ENCODE measurements at regions not wholly inside any gene's neighbourhood (a gene's known extent, or its start where the extent isn't known, plus 50 kb on each side); places are given as distances from the start of the nearest gene placed in this dataset.

DNA sequence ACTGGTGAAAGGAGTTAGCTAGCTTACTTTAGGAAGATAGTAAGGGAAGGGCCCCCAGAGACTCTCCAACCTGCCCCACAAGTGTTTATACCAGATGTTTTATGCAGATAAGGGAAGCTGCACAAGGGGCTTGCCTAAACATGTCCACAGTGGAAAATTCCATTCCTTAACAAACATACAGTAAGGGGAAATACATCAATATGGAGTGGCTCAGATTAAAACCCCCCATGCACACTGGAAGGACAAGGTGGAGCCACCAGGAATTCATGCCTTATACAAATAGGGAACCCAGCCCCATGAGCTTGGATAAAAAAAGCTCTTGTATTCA is 106.3 kb upstream of the GPBP1 start:
- Histone ChIP-seq H3K4me2 (ENCODE audit: low read length) (no peak overlapping the region), H3K9me3 (ENCODE audit: low read length) (no peaks in the 10 kb centered on the region), H3K4me1 (ENCODE audit: insufficient read depth, low read length) (no peaks in the 10 kb centered on the region), H2AFZ (ENCODE audit: low read length) (no peak overlapping the region), H3K36me3 (ENCODE audit: low read depth, low read length) (no peaks in the 10 kb centered on the region), H3K27me3 (ENCODE audit: low read length) (no peaks in the 10 kb centered on the region), H3F3A (ENCODE audit: low read length, unreplicated experiment) (no peaks in the 10 kb centered on the region), H4K20me1 (ENCODE audit: low read length) (no peaks in the 10 kb centered on the region), H3K4me3 (ENCODE audit: low read length) (no peak overlapping the region), H3K9me2 (replicated peaks; ENCODE audit: low read length) (no peaks in the 10 kb centered on the region), H3K9ac (ENCODE audit: low read length) (no peak overlapping the region), H3K27ac (ENCODE audit: low read length) (no peak overlapping the region), H3K79me2 (ENCODE audit: low read length) (no peaks in the 10 kb centered on the region)
- ChIA-PET CTCF (no interaction called here), POLR2A (ENCODE audit: unreplicated experiment) (no interaction called here)
- no peak for ATAC-seq
- no peak for DNase-seq
- intact Hi-C loops (cut with micrococcal nuclease) = no loop called here
- BruUV-seq (replicated peaks) = no TSS peak
- TF ChIP-seq CTCF (conservative IDR thresholded peaks at IDR 0.05; ENCODE audit: low read depth, low read length) (no peak), EZH2 (IDR thresholded peaks at IDR 0.05; ENCODE audit: low read length, unreplicated experiment) (no peak), EZH2phosphoT487 (IDR thresholded peaks at IDR 0.05; ENCODE audit: borderline replicate concordance, low read length) (no peak)

DNA sequence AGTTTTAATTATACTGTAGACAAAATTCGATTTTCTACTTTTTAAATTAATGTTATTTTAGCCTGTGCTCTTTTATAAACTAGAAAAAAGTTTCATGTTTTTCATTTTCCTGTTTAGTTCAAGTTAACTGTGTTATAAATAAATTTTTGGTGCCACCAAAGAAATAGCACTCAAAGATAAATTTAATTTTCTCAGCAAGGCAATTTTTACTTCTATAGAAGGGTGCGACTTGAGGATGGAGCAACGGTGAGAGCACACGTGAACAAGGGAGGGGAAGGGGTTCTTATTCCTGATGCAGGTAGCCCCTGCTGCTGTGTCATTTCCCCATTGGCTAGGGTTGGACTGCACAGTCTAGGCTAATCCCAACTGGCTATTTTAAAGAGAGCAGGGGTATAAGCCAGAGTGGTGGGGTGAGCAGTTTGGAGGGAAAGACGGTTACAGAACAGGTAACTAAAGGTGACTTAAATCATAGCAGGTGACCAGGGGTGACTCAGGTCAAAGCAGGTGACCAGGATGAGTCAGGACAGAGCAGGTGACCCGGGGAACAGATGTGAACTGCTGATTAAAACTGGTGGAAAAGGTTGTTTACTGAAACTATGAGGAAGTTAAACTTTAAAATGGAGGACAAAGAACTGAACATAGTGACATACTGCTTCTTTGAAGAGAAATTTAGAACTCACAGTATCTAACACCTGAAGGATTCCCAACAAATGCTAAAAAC is 104.6 kb upstream of the GPBP1 start:
- H3K36me3 ChIP-seq (ENCODE audit: low read depth, low read length) = no peaks in the 10 kb centered on the region
- no peaks in the 10 kb centered on the region for H3K27me3 ChIP-seq (ENCODE audit: low read length)
- H3F3A ChIP-seq (ENCODE audit: low read length, unreplicated experiment) = no peaks in the 10 kb centered on the region
- ChIA-PET POLR2A (ENCODE audit: unreplicated experiment) (no interaction called here), CTCF (no interaction called here)
- H2AFZ ChIP-seq (ENCODE audit: low read length) = no peak overlapping the region
- intact Hi-C loops (cut with micrococcal nuclease) = no loop called here
- H3K4me2 ChIP-seq (ENCODE audit: low read length) = no peak overlapping the region
- ATAC-seq (no peak), DNase-seq (no peak)
- H3K4me1 ChIP-seq (ENCODE audit: insufficient read depth, low read length) = no peaks in the 10 kb centered on the region
- no peaks in the 10 kb centered on the region for H3K79me2 ChIP-seq (ENCODE audit: low read length)
- H3K27ac ChIP-seq (ENCODE audit: low read length) = no peak overlapping the region
- TF ChIP-seq EZH2 (IDR thresholded peaks at IDR 0.05; ENCODE audit: low read length, unreplicated experiment) (no peak), CTCF (conservative IDR thresholded peaks at IDR 0.05; ENCODE audit: low read depth, low read length) (no peak), EZH2phosphoT487 (IDR thresholded peaks at IDR 0.05; ENCODE audit: borderline replicate concordance, low read length) (no peak)
- H4K20me1 ChIP-seq (ENCODE audit: low read length) = no peaks in the 10 kb centered on the region
- H3K4me3 ChIP-seq (ENCODE audit: low read length) = no peak overlapping the region
- H3K9me3 ChIP-seq (ENCODE audit: low read length) = no peaks in the 10 kb centered on the region
- no peak overlapping the region for H3K9ac ChIP-seq (ENCODE audit: low read length)
- H3K9me2 ChIP-seq (replicated peaks; ENCODE audit: low read length) = no peaks in the 10 kb centered on the region
- BruUV-seq (replicated peaks) = no TSS peak

- H3K27me3 ChIP-seq (ENCODE audit: low read length) = no peaks in the 10 kb centered on the region
- no peaks in the 10 kb centered on the region for H3K36me3 ChIP-seq (ENCODE audit: low read depth, low read length)
- no peak overlapping the region for H3K4me3 ChIP-seq (ENCODE audit: low read length)
- TF ChIP-seq EZH2 (IDR thresholded peaks at IDR 0.05; ENCODE audit: low read length, unreplicated experiment) (no peak), EZH2phosphoT487 (IDR thresholded peaks at IDR 0.05; ENCODE audit: borderline replicate concordance, low read length) (no peak), CTCF (conservative IDR thresholded peaks at IDR 0.05; ENCODE audit: low read depth, low read length) (no peak)
- H3K79me2 ChIP-seq (ENCODE audit: low read length) = no peaks in the 10 kb centered on the region
- no peak overlapping the region for H2AFZ ChIP-seq (ENCODE audit: low read length)
- no peaks in the 10 kb centered on the region for H3K9me3 ChIP-seq (ENCODE audit: low read length)
- ChIA-PET CTCF (no interaction called here), POLR2A (ENCODE audit: unreplicated experiment) (no interaction called here)
- intact Hi-C loops (cut with micrococcal nuclease) = no loop called here
- H4K20me1 ChIP-seq (ENCODE audit: low read length) = no peaks in the 10 kb centered on the region
- H3F3A ChIP-seq (ENCODE audit: low read length, unreplicated experiment) = no peaks in the 10 kb centered on the region
- H3K9me2 ChIP-seq (replicated peaks; ENCODE audit: low read length) = no peaks in the 10 kb centered on the region
- no peak overlapping the region for H3K9ac ChIP-seq (ENCODE audit: low read length)
- no peak for DNase-seq
- H3K4me2 ChIP-seq (ENCODE audit: low read length) = no peak overlapping the region
- no TSS peak for BruUV-seq (replicated peaks)
- H3K4me1 ChIP-seq (ENCODE audit: insufficient read depth, low read length) = no peaks in the 10 kb centered on the region
- no peak overlapping the region for H3K27ac ChIP-seq (ENCODE audit: low read length)
- no peak for ATAC-seq
Observed at GRCh38 chr5:57072218-57072892, 101.5 kb upstream of the GPBP1 start.
